ENCODE measurements at regions not wholly inside any gene's neighbourhood (a gene's known extent, or its start where the extent isn't known, plus 50 kb on each side); places are given as distances from the start of the nearest gene placed in this dataset.
"Not testable (repeated sequence)": the region's sequence is repeated elsewhere in the genome, so short reads cannot be mapped to it uniquely, and the experiment has no call there.

GRCh38 chr6:142637624-142638351, 307.2 kb downstream of the HIVEP2 start:
- no peak for DNase-seq

DNA sequence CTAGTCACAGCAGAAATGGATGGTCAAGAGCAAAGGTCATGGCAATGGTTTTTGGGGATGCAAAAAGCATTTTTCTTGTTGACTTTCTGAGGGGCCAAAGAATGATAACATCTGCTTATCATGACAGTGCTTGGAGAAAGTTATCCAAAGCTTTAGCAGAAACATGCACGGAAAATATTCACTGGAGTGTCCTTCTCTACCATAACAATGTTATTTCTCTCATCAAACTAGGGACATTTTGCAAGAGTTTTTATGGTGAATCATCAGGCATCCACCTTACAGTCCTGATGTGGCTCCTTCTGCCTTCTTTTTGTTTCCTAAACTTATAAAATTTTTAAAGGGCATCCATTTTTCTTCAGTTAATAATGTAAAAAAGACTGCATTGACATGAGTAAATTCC, 302.3 kb downstream of the HIVEP2 start:
- no peak for DNase-seq

- DNase-seq = no peak
Measured at GRCh38 chr6:142644866-142645265, 300.1 kb downstream of the HIVEP2 start.

DNA sequence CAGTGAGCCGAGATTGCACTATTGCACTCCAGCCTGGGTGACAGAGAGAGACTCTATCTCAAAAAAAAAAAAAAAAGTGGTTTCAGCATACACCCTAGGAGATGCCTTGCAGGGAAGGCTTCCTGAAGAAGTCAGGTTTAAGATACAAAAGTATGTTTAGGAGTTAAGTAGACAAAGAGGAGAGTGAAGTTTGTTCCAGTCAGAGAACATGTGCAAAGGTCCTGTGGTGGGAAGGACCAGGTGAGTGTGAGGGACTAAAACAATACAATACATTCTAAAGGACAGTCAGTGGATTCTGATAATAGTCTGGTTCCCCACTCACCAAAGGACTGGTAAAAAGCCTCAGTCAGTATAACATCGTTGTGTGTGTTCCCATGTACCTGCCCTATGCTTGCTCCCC, 299.3 kb downstream of the HIVEP2 start:
- DNase-seq = no peak

DNA sequence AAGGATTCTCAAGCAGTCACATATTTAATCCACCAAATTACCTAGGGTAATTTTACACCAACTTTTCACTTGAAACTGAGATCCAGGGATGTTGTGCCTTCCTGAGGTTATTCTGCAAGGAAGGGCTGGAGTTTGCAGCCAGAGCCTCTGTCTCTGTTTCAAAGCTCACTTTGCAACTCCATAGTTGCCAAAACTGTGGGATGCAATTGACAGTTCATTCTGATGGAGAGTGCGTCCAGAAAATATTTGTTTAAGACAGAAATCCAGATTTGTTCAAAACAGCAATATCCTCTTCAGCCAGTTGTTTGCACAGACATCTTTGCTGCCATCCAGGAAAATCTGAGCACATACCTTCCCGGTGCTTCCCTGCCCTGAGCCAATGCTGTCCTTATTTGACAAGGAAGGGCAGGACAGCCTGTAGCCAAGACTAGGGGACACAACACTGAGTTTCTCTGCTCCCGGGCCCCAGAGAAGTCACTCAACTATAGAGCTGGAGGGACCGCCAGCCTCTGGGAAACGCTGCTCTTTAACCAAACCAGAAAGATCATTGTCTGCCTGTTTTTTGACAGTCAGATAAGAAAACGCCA, 297.4 kb downstream of the HIVEP2 start:
- DNase-seq = no peak

DNA sequence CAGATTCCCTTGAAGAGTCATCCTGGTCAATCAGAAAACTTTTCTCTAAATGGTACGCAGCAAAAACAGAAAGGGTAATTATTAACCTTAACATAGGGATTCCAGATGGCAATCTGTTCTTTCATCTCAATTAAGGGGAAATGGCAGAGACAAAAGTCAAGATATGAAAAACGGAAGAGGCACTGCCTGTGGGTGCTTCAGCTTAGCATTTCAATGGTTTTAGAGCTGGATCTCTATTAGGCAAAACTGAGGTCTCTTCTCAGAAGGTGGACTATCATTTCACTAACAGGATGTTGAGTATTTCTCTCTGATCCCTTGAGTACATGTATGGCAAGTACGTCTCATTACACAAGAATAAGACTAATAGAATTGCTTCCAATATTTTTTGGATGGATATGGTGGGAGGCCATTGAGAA, 296.9 kb downstream of the HIVEP2 start:
- DNase-seq = no peak

- no peak for DNase-seq
Measured at GRCh38 chr6:142648526-142648925, 296.4 kb downstream of the HIVEP2 start.

GRCh38 chr6:142649438-142650234, 295.3 kb downstream of the HIVEP2 start:
- not testable (repeated sequence) for DNase-seq

- DNase-seq = no peak
Measured at GRCh38 chr6:142651384-142651783, 293.6 kb downstream of the HIVEP2 start.

- DNase-seq = no peak
Measured at GRCh38 chr6:142653710-142654420, 291.1 kb downstream of the HIVEP2 start.

DNA sequence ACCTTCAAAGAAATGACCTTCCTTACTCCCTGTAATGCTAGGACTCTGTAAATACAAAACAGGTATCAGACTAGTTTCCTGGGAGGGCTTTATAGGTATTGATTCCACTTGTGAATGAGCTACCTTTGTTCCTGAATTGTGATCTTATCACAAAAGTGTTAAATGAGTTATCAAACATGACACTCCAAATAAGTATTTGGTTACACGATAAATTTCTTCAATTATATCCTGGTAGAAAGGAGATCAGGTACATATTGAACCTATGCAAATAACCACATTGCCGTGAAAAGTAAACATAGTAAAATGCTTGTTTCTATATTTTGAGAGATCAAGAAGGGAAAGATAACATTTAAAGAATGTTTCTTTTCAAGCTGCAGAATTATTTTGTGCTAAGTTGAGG, 285.3 kb downstream of the HIVEP2 start:
- no peak for DNase-seq

- DNase-seq = no peak
Measured at GRCh38 chr6:142665393-142665792, 279.6 kb downstream of the HIVEP2 start.

- no peak for DNase-seq
Measured at GRCh38 chr6:142666599-142667185, 278.3 kb downstream of the HIVEP2 start.

DNA sequence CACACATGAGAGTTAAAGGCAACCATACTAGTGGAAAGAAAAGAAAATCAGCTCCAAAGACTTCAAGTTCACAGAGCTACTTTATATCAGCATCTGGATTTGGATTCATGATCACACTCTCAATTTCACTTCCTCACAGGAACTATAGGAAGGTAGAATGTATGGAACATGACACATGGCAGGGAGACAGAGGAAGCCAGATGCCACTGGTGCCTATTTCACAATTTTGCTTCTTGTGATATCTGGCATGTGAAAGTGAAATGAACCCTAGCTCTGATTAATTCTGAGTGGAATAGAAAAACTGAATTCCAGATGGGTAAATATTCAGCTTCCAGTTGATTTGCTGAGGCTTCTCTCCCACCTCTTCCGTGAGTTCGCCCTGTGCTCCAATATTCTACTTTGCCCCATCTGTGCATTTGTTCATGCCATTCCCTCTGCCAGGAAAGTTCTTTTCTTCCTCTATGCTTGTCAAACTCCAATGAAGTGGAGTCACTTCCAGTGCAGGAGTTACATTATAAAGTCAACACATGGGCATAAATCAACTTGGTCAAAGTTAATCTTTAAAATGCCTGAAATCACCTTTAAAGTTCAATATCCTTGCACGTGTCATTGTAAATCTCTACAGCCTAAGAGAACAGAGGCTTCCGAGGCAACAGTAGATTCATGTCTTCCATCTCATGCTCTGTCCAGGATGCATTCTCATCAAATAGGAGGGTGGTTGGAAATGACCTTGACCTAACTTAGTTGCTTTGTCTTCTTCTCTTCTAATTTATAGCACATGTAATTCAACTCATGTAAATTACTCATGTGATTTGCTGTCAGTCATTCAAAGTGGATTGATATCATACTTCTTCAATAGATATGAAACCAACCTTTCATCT, 275.3 kb downstream of the HIVEP2 start:
- DNase-seq = no peak

DNA sequence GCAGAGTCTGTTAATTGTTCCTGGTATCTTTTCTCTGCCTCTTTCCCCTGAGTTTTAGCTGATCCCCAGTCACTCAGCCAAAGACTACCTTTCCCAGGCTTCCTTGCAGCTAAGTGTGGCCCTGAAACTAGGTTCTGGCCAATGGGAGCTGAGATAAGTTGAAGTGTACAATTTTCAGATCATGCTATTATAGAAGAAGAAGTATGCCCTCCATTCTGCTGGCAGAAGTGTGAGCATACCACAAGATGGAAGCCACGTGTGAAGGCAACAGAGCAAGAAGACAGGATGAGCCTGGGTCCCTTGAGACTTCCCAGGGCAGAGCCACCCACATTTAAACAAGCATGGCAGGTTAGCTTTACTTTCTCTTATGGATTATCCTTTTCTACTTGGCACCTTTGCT, 273.2 kb downstream of the HIVEP2 start:
- DNase-seq = no peak

DNA sequence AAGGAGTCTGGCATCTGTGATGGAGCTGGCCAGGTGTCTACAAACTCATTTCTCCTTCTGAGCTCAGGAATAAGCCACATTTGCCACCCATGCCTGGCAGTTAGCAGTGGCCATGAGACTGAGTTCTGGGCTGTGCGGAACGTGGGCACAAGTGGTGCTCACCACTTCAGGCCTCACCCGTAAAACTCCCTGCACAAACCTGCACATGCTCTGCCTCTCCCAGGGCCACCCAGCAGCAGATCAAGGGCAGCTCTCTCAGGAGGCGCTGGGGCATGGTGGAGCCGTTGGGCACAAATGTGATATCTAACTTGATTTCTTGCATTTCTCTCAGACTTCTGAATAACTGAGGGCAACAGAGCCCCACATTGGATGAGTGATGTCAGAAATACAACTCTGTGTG, 269.5 kb downstream of the HIVEP2 start:
- DNase-seq = no peak

- no peak for DNase-seq
Measured at GRCh38 chr6:142676027-142676443, 268.9 kb downstream of the HIVEP2 start.

GRCh38 chr6:142676647-142677192, 268.3 kb downstream of the HIVEP2 start:
- no peak for DNase-seq

GRCh38 chr6:142679907-142680700, 264.9 kb downstream of the HIVEP2 start:
- DNase-seq = no peak

- DNase-seq = no peak
Measured at GRCh38 chr6:142681099-142681498, 263.9 kb downstream of the HIVEP2 start.

DNA sequence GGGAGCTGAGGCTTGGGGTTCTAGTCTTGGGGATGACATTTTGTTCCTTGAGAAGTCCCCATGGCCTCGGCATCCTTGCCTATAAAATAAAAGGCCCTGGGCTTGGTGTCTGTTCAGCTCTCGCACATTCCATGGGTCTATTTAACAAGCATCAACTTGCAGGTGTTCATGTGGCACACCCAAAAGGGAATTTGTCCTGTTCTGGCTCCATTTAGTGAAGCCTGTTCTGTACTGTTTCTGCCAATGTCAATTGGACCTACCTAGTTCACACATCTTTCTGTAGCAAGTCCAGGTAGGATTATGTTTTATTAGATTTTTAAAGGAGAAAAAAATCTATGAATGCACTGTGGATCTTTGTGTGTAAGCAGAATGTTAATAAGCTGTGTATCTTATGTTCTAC, 262.0 kb downstream of the HIVEP2 start:
- no peak for DNase-seq
